Left lung (tissue), 4 donors: ENCODE measurements at regions not wholly inside any gene's neighbourhood (a gene's known extent, or its start where the extent isn't known, plus 50 kb on each side); places are given as distances from the start of the nearest gene placed in this dataset.
A peak's percentile ranks its signal among the peaks of the same experiment; 100 is the strongest.

Experiments used
- ATAC-seq: fragments of 200-7000 bp; cut with Tn5 transposase; one replicate; pipeline ENCODE4 v1.9.1; 2020; ENCODE audit warnings: moderate library complexity
- DNase-seq, 4 donors: peaks; one replicate each; pipeline ENCODE4 v3.0.0-alpha.2; 2013 to 2020
- H3K27ac ChIP-seq, 2 donors: fragments of 200-600 bp; sonication (generic) in 1 of 2; one replicate each; pipeline versions ENCODE4 v1.5.0 to v1.8.0; 2020 to 2021
- H3K27me3 ChIP-seq, 2 donors: fragments of 200-600 bp; sonication (generic) in 1 of 2; one replicate each; pipeline versions ENCODE4 v1.5.0 to v1.8.0; 2020 to 2021
- H3K36me3 ChIP-seq, 2 donors: fragments of 200-600 bp; sonication (generic) in 1 of 2; one replicate each; pipeline versions ENCODE4 v1.5.0 to v1.8.0; 2020 to 2021
- H3K4me1 ChIP-seq, 2 donors: fragments of 200-600 bp; one replicate each; pipeline ENCODE4 v1.8.0; 2021
- H3K4me3 ChIP-seq, 2 donors: fragments of 200-600 bp; sonication (generic) in 1 of 2; one replicate each; pipeline versions ENCODE4 v1.5.0 to v1.8.0; 2020 to 2021; ENCODE audit warnings: mild to moderate bottlenecking in 1 of 2
- H3K9me3 ChIP-seq, 2 donors: fragments of 200-600 bp; sonication (generic) in 1 of 2; one replicate each; pipeline versions ENCODE4 v1.5.0 to v1.8.0; 2020 to 2021
- CTCF ChIP-seq, 2 donors: fragments of 200-600 bp; sonication (generic) in 1 of 2; IDR thresholded peaks; one replicate each; pipeline versions ENCODE4 v1.5.0 to v1.8.0; 2021; ENCODE audit warnings: antibody characterized with exemption in 2 of 2
- intact Hi-C, 2 donors: fragments of 100-400 bp; cut with DNase I; formaldehyde crosslinking; loops; one replicate each; pipeline versions ENCODE4 v1.11.2 to v1.14.2; 2022
- donor health status: DM: no; HTN: yes; CAD: no.
- donor health status: DM: no; HTN: no; CAD: no.

DNA sequence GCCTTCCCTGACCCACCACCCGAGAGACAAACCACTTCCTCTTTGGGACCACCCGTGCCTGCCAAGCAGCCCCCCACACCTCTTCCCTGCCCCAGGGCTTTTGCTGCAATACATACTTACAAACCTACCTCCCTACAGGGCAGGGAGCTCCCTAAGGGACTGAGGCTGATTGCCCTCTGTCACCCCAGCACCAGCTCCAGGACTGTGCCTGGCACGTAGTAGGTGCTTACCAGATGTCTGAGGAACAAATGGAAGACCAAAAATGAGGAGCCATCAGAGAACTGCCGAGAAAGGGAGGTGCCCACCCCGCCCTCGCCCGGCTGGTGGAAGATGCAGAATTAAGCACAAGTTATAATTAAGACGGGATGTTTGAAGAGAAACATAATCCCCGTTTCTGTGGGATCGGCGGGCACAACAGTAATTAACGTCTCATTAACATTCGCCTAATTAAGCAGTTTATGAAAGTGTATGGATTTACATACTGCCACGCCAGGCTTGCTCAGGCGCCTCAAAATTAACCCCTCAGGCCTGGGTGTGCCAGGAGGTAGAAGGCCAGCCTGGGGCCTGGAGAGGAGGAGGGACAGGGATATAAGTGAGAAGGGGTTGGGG is 130.1 kb upstream of the LINGO1 start:
- no peak for ATAC-seq
- no peak overlapping the region for H3K27ac ChIP-seq
- H3K4me1 ChIP-seq: no peaks in the 10 kb centered on the region
- no peak for DNase-seq
- H3K4me3 ChIP-seq: no peak overlapping the region
- H3K36me3 ChIP-seq: no peaks in the 10 kb centered on the region
- intact Hi-C loops: no loop called here
- no peaks in the 10 kb centered on the region for H3K9me3 ChIP-seq
- peaks cover 0 to 52% of the 10 kb centered on the region in 2 donors for H3K27me3 ChIP-seq
- TF ChIP-seq CTCF (IDR thresholded peaks at IDR 0.05): no peak

- no peak for ATAC-seq
- H3K4me3 ChIP-seq: no peak overlapping the region
- peaks cover 0 to 39% of the 10 kb centered on the region in 2 donors for H3K27me3 ChIP-seq
- no peak for DNase-seq
- H3K9me3 ChIP-seq: no peaks in the 10 kb centered on the region
- H3K27ac ChIP-seq: no peak overlapping the region
- no peaks in the 10 kb centered on the region for H3K36me3 ChIP-seq
- TF ChIP-seq CTCF (IDR thresholded peaks at IDR 0.05): no peak
- H3K4me1 ChIP-seq: no peaks in the 10 kb centered on the region
- intact Hi-C loops: no loop called here
These were observed 127.3 kb upstream of the LINGO1 start for GRCh38 chr15:77759896-77760592.

- intact Hi-C loops: no loop called here
These were observed 121.2 kb upstream of the LINGO1 start for GRCh38 chr15:77753939-77754338.

DNA sequence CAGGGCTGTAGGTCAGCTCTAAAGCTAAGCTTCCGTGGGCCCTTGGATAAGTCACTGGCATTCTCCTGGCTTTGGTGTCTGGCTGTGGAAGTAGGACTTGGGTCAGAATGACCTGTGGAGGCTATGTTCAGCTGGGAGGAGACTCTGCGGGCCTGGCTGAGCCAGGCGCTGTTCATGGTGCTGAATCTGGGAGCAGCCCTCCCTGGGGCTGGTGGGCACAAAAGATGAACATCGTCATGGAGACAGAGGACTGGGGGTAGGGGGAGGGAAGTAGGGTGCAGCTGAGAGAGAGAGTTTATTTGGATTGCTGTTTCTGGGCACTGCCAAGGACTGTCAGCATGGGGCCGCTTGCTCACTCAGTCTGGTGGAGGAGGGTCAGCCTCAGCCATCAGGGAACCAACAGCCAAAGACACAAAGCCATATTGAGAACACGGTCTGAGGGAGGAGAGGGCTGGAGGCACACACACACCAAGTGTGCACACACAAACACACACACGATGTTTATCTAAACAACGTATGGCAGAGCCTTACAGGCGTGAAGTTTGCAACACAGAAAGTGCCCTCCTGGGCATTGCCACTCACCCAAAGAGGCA is 120.7 kb upstream of the LINGO1 start:
- intact Hi-C loops: no loop called here
- peak in 2 of 4 donors; percentile 34 to 59 for DNase-seq
- Histone ChIP-seq H3K27me3 (peaks cover 0 to 21% of the 10 kb centered on the region in 2 donors), H3K4me3 (no peak overlapping the region), H3K4me1 (no peaks in the 10 kb centered on the region), H3K27ac (no peak overlapping the region), H3K9me3 (no peaks in the 10 kb centered on the region), H3K36me3 (no peaks in the 10 kb centered on the region)
- peak; percentile 50 for ATAC-seq
- TF ChIP-seq CTCF (IDR thresholded peaks at IDR 0.05): no peak

More at GRCh38 chr15:77753939-77754338, 121.2 kb upstream of the LINGO1 start:
- Histone ChIP-seq H3K36me3 (no peaks in the 10 kb centered on the region), H3K4me3 (no peak overlapping the region), H3K9me3 (no peaks in the 10 kb centered on the region), H3K27ac (no peak overlapping the region), H3K4me1 (no peaks in the 10 kb centered on the region), H3K27me3 (peaks cover 0 to 18% of the 10 kb centered on the region in 2 donors)
- TF ChIP-seq CTCF (IDR thresholded peaks at IDR 0.05): no peak
- DNase-seq (no peak), ATAC-seq (no peak)

DNA sequence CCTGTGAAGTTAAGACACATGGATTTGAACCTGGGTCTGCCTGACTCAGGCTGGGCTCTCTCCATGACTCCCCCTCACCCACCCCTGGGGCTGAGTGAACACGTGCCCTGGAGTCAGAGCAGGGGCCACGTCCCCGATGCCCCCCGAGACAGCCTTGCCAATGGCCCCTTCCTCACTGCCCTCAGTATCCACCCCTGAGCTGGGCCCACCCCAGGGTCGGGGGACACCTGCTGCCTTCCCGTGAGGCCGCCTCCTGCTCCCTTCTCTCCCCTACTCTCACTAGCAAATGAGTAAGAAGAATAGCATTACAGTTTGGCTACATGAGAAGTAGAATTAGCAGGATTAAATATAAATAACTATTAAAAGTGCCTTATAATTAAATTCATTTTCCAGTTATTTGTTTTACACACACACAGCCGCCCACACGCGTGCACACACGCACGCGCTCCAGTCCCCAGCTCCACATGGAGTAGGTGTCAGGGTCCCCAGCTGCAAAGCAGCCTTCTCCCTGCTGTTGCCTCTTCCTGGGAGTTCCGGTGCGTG is 117.4 kb upstream of the LINGO1 start:
- peaks cover 0 to 17% of the 10 kb centered on the region in 2 donors for H3K27me3 ChIP-seq
- intact Hi-C loops: no loop called here
- no peaks in the 10 kb centered on the region for H3K4me1 ChIP-seq
- H3K36me3 ChIP-seq: no peaks in the 10 kb centered on the region
- DNase-seq (peak in 1 of 4 donors; percentile 61), ATAC-seq (no peak)
- H3K9me3 ChIP-seq: no peaks in the 10 kb centered on the region
- no peak overlapping the region for H3K4me3 ChIP-seq
- H3K27ac ChIP-seq: no peak overlapping the region
- TF ChIP-seq CTCF (IDR thresholded peaks at IDR 0.05): no peak
